Inflammatory macrophage (primary cell): ENCODE measurements at regions not wholly inside any gene's neighbourhood (a gene's known extent, or its start where the extent isn't known, plus 50 kb on each side); places are given as distances from the start of the nearest gene placed in this dataset.

Source experiments
- DNase-seq, 2 donors: peaks; one replicate each; pipeline ENCODE4 v3.0.0-alpha.2; 2020 to 2022

DNA sequence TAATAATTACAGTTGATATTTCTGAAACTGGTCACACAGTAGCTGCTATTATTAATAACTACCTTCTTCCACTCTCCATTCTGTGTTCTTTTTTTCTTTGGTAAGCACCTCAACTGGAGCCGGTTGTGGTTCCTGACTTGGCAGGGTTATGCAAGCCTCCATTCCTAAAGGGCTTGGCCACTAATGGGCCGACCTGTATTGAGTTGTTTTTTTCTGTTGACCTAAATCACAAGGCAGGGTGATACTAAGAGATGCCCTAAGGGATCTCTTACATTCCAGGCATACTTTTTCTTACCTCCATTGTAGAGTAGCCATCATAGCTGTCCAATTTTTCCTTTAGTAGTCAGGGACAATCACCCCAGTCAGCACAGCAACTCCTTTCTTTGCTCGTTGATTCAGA lies 1295.8 kb upstream of the ADGRL3 start:
- no peak for DNase-seq

DNA sequence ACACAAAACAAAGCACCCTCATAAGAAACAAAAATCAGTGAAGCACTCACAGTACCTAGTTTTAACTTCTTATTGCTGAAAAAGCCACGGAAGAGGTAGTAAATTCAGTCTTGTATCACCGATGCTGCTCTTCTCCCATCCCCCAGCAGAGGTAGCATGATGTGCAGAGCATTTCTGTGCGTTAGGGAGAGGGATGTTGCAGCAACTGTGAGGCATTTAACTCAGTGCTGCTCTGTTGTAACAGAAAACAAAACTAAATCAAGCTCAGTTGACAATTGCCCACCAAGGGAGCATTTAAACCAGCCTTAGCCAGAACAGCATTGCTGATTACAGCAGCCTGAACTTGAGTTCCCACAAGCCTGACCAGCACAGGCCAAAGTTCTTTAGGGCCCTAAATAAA lies 1279.7 kb upstream of the ADGRL3 start:
- no peak for DNase-seq

GRCh38 chr4:59925290-59925689 lies 1274.8 kb upstream of the ADGRL3 start:
- DNase-seq = no peak

- no peak for DNase-seq
Observed at GRCh38 chr4:59936566-59936965, 1263.6 kb upstream of the ADGRL3 start.

DNA sequence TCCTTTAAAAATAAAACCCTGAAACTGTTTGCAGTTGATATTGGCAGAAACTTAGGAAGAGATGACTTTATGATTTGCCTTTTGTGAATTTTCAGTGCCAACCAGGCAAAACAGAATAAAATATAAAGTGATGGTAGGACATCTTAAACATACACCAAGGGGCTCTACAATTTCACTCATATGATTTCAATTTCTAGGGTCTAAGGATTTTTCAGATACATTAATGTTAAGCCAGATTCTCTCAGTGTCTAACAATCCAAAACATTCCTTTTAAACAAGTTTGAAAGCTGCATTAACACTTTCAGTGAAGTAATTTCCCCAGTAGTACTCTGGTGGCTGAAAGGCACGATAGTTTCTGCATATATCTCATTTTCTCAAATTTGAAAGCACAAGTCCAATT lies 1262.0 kb upstream of the ADGRL3 start:
- no peak for DNase-seq

GRCh38 chr4:59945277-59945676 lies 1254.8 kb upstream of the ADGRL3 start:
- no peak for DNase-seq

DNA sequence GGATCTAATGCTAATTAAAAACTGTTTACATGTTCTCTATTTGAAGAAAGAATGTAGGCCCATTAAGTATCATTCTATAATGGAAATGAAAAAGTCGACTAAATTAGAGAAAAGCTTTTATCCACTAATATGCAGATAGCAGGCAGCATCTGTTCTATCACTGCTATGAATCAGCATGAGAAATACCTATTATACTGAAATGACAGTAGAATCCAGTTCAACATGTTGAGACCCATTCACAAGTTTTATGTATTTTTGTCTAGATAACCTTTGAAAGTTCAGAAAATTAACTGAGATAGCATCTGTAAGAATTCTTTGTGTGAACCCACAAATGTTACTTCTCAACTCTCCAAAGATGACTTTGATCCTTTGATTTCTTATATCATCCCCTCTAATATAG lies 1254.4 kb upstream of the ADGRL3 start:
- DNase-seq = no peak

GRCh38 chr4:59956366-59956765 lies 1243.8 kb upstream of the ADGRL3 start:
- DNase-seq = no peak

- DNase-seq = no peak
Observed at GRCh38 chr4:59960143-59960542, 1240.0 kb upstream of the ADGRL3 start.

GRCh38 chr4:59966758-59967157 lies 1233.4 kb upstream of the ADGRL3 start:
- no peak for DNase-seq

DNA sequence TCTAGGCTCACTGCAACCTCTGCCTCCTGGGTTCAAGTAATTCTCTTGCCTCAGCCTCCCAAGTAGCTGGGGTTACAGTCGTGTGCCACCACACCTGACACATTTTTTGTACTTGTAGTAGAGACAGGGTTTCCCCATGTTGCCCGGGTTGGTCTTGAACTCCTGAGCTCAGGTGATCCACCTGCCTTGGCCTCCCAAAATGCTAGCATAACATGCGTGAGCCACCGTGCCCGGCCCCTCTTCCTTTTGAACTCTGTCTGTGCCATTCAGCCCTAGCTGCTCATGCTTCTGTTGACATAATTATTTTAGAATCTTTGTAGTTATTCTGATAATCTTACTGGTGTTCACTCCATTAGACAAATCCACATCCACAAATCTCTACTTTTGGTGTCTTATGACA lies 1231.3 kb upstream of the ADGRL3 start:
- DNase-seq = no peak

DNA sequence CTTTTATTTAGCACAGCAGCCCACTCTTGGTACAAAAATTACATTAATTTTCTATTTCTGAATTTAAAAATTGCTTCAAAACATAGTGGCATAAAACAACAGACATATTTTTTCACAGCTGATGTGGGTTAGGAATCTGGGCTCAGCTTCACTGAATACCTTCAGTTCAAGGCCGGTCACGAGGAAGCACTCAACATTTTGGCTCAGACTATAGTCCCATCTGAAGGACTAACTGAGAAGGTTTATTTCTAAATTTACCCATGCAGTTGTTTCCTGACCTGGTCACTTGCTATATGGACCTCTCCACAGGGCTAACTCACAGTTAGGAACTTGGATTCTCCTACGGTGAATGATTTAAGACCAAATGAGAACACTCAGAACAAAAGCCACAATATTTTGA lies 1230.2 kb upstream of the ADGRL3 start:
- no peak for DNase-seq

GRCh38 chr4:59971952-59972351 lies 1228.2 kb upstream of the ADGRL3 start:
- DNase-seq = no peak

- no peak for DNase-seq
Observed at GRCh38 chr4:59973492-59973891, 1226.6 kb upstream of the ADGRL3 start.

DNA sequence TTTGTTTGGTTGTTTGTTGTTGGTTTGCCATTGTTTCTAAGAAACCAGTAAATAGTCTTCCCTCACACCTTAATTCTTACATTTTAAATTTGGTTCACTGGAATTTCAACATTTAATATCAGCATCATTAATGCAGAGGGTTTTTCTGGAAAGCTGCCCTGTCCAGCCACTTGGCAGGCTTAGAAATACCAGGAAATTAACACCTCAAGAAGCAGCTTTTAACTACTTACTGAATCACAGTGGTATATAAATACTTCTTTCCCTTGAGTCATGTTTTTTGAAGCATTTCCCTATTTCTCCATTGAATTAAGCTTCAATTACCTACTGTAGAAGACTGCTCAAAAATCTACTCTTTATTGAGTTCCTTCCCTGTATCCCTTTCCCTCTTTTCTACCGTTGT lies 1221.1 kb upstream of the ADGRL3 start:
- DNase-seq = no peak

DNA sequence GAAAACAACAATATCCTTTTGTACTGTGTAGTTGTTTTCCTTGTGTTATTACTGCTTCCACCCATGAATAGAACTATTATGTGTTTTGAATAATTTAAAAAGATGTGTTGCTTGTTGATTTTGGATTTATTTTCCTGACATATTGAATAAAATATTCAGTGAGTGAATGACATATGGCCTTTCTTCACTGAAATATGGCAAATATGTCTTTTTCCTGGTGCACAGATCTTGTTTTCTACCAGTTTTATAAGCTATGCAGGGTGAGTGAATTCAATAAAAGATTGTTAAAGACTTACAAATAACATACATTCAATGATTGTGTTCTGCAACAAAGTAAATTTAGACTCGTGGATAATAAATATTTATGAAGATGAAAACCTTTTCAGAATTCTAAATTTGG lies 1216.3 kb upstream of the ADGRL3 start:
- DNase-seq = no peak

GRCh38 chr4:59987289-59987688 lies 1212.8 kb upstream of the ADGRL3 start:
- no peak for DNase-seq

GRCh38 chr4:59994118-59994517 lies 1206.0 kb upstream of the ADGRL3 start:
- no peak for DNase-seq

GRCh38 chr4:60002603-60003337 lies 1197.4 kb upstream of the ADGRL3 start:
- DNase-seq = no peak

DNA sequence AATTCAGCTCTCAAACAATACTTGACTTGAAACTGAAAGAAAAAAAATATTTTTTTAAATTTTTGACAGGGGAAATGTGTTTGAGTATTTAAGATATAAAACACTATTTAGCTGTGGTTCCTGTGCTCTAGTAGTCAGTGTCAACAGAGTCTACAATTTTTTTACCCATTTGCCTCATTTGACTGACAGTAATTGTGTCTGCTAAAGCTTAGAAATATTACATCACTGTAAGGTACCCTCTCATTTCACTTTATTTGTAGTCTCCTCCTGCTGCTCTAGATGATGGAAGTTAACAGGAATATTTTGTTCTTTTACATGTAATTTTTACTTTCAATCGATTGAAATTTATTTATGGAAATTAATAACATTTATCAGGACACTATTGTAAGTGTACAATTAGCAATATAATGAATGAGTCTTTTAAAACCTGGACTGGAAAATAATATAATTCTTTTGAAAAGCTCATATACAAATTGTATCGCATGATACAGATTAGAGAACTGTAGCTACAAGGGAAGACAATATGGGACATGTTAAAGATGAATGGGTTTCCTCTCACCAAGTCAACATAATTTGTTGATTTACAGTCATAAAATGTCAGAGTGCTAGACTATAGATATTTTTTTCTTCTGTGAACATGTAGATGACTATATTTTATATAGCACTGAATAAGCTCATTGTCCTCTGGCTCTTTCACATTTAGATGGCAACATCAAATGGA lies 1186.5 kb upstream of the ADGRL3 start:
- DNase-seq = no peak

GRCh38 chr4:60016971-60017370 lies 1183.2 kb upstream of the ADGRL3 start:
- DNase-seq = no peak

- DNase-seq = no peak
Observed at GRCh38 chr4:60019180-60019579, 1180.9 kb upstream of the ADGRL3 start.

GRCh38 chr4:60019946-60020345 lies 1180.2 kb upstream of the ADGRL3 start:
- no peak for DNase-seq

GRCh38 chr4:60020389-60020788 lies 1179.7 kb upstream of the ADGRL3 start:
- no peak for DNase-seq

- no peak for DNase-seq
Observed at GRCh38 chr4:60033826-60034225, 1166.3 kb upstream of the ADGRL3 start.
